Heart left ventricle (tissue), 16 donors: ENCODE measurements at regions not wholly inside any gene's neighbourhood (a gene's known extent, or its start where the extent isn't known, plus 50 kb on each side); places are given as distances from the start of the nearest gene placed in this dataset.

Experiments used
- ATAC-seq, 4 donors: fragments of 200-7000 bp; cut with Tn5 transposase; one replicate each; pipeline ENCODE4 v1.9.1; 2020 to 2022; ENCODE audit warnings: moderate library complexity in 4 of 4, mild to moderate bottlenecking in 3 of 4, moderate number of reproducible peaks in 1 of 4
- DNase-seq, 5 donors: peaks; one replicate each; pipeline ENCODE4 v3.0.0-alpha.2; 2020
- H3K27ac ChIP-seq, 12 donors: fragments of 200-600 bp; sonication (generic) in 4 of 12; one replicate each; pipeline versions ENCODE4 v1.5.0 to v1.8.0; 2016 to 2022; ENCODE audit warnings: mild to moderate bottlenecking in 2 of 12
- H3K27me3 ChIP-seq, 9 donors: fragments of 200-600 bp; sonication (generic) in 2 of 9; one replicate each; pipeline versions ENCODE4 v1.5.1 to v1.8.0; 2016 to 2022; ENCODE audit warnings: mild to moderate bottlenecking in 3 of 9
- H3K36me3 ChIP-seq, 9 donors: fragments of 200-600 bp; sonication (generic) in 2 of 9; one replicate each; pipeline versions ENCODE4 v1.5.0 to v1.8.0; 2018 to 2022; ENCODE audit warnings: mild to moderate bottlenecking in 2 of 9
- H3K4me1 ChIP-seq, 12 donors: fragments of 200-600 bp; sonication (generic) in 4 of 12; one replicate each; pipeline versions ENCODE4 v1.5.0 to v1.8.0; 2016 to 2022; ENCODE audit warnings: mild to moderate bottlenecking in 3 of 12
- H3K4me3 ChIP-seq, 12 donors: fragments of 200-600 bp; sonication (generic) in 4 of 12; one replicate each; pipeline versions ENCODE4 v1.5.0 to v1.8.0; 2017 to 2022; ENCODE audit warnings: mild to moderate bottlenecking in 9 of 12, moderate library complexity in 4 of 12
- H3K9me3 ChIP-seq, 12 donors: fragments of 200-600 bp; sonication (generic) in 4 of 12; one replicate each; pipeline versions ENCODE4 v1.5.0 to v1.8.0; 2016 to 2022; ENCODE audit warnings: mild to moderate bottlenecking in 1 of 12
- CTCF ChIP-seq, 12 donors: fragments of 200-600 bp; sonication (generic) in 4 of 12; IDR thresholded peaks; one replicate each; pipeline versions ENCODE4 v1.5.0 to v1.8.0; 2018 to 2022; ENCODE audit warnings: antibody characterized with exemption in 12 of 12, mild to moderate bottlenecking in 5 of 12
- POLR2A ChIP-seq, 2 donors: fragments of 450-650 bp; IDR thresholded peaks; one replicate each; pipeline ENCODE4 v1.6.1; 2017; ENCODE audit warnings: antibody characterized with exemption in 2 of 2, mild to moderate bottlenecking in 2 of 2, moderate library complexity in 2 of 2
- WGBS, 4 donors: extraction: QIAGEN DNeasy Blood & Tissue Kit in 2 of 4; methylation state at CpG; one replicate each; pipeline versions ENCODE4 v1.1.5 to v1.1.7; 2013 to 2018; 5-methylcytosine and 5-hydroxymethylcytosine counted together
- intact Hi-C, 10 donors: fragments of 100-400 bp; cut with DNase I; formaldehyde crosslinking; loops; one replicate each; pipeline versions ENCODE4 v1.11.1 to v1.14.2; 2022
- donor health status: ischemic (EF 13 %, LVEDD 7.1; RV severe dilation, severe dysfunction).
- donor health status: healthy with polysubstance abuse.
- donor health status: DM: no; HTN: yes; CAD: no.
- donor health status: DM: no; HTN: no; CAD: no.
- donor health status: ischemic (EF 25% LVEDD 6.9; RV normal size, moderate dysfunction).
- donor health status: ischemic (EF 25% LVEDD 5.7; RV mildly dilated, moderate dysfunction).
- donor health status: healthy.
- donor health status: DM: yes; HTN: yes; CAD: no.
- donor health status: ischemic (EF 35%, LVEDD 5.7; RV mildly dilated, moderate dysfunction).
- donor health status: nonischemic (EF 11% LVEDD 7.7; RV severe dilation, severe dysfunction).
- donor health status: DM: yes; HTN: yes; CAD: no.
- donor health status: PGD.
- donor health status: ischemic (EF 29% LVEDD 5.4; RV normal size, mild dysfunction).
- donor health status: nonischemic (EF 23%, LVEDD 6.1; RV moderate dilation, normal function).

- Histone ChIP-seq H3K27me3 (no peaks in the 10 kb centered on the region), H3K4me3 (no peak overlapping the region), H3K27ac (no peak overlapping the region), H3K36me3 (no peaks in the 10 kb centered on the region), H3K4me1 (no peaks in the 10 kb centered on the region), H3K9me3 (no peaks in the 10 kb centered on the region)
- 42 to 63% (median 46%) methylated on average over 4 of the region's 4 CpGs for WGBS, 4 donors
- TF ChIP-seq CTCF (IDR thresholded peaks at IDR 0.05), result no peak
- TF ChIP-seq POLR2A (IDR thresholded peaks at IDR 0.05), result no peak
- no peak for DNase-seq
- intact Hi-C loops, result no loop called here
- no peak for ATAC-seq
These were observed 706.0 kb upstream of the ZP4 start for GRCh38 chr1:238596703-238597102.

DNA sequence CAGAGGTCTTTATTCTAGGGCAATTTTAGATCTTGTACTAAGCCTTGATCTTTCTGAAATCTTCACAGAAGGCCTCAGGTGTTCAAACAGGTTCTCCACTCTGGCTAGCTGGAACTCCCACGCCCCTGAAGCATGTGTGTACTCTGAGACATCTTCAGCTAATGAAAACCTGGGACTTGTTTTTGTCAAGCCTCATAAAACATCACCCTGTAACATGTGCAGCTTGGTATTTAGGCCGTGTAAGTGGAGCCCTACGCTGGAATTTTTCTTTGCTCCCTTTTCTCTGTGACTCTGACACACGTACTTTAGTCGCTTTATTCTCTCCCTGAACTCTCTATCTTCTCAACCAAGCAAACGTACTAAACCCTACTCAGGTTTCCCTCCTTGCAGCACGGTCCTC lies 701.9 kb upstream of the ZP4 start:
- no peak overlapping the region for H3K4me3 ChIP-seq
- no peak overlapping the region for H3K27ac ChIP-seq
- H3K9me3 ChIP-seq, result no peaks in the 10 kb centered on the region
- TF ChIP-seq POLR2A (IDR thresholded peaks at IDR 0.05), result no peak
- no peak for TF ChIP-seq CTCF (IDR thresholded peaks at IDR 0.05)
- intact Hi-C loops, result no loop called here
- no peak for ATAC-seq
- WGBS, 4 donors, result 70 to 77% (median 75%) methylated on average over 7 of the region's 7 CpGs
- no peaks in the 10 kb centered on the region for H3K27me3 ChIP-seq
- no peaks in the 10 kb centered on the region for H3K4me1 ChIP-seq
- no peaks in the 10 kb centered on the region for H3K36me3 ChIP-seq
- DNase-seq, result no peak

DNA sequence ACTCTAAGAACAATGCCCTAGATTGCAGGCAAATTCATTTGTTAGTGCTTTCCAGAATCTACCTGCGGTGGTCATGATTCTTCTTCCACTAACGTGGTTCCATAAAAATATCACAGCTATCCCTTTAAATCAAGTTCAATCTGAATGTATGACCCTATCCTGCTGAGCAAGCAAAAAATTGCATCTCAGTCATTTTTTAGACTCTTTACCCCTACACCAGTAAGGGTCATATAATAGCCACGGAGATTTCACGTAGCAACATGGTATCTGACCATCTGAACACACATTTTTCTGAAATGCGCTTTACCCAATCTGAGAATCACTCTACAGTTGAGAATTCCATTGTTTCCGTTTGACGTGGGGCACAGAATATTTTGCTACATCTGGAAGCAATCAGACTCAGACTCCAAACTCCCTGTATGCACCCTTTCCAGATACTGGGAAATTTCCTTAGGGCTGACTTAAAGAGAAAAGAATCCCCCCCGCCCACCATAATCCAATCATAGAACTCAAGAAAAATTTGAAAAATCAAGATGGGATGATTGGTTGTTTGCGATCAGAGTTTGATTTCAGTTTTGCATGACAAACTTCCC lies 699.2 kb upstream of the ZP4 start:
- WGBS, 4 donors, result 65 to 75% (median 68%) methylated on average over 9 of the region's 9 CpGs
- Histone ChIP-seq H3K9me3 (no peaks in the 10 kb centered on the region), H3K27me3 (no peaks in the 10 kb centered on the region), H3K27ac (no peak overlapping the region), H3K4me1 (no peaks in the 10 kb centered on the region), H3K4me3 (no peak overlapping the region), H3K36me3 (no peaks in the 10 kb centered on the region)
- no peak for ATAC-seq
- no peak for DNase-seq
- intact Hi-C loops, result no loop called here
- TF ChIP-seq CTCF (IDR thresholded peaks at IDR 0.05), result no peak
- TF ChIP-seq POLR2A (IDR thresholded peaks at IDR 0.05), result no peak

DNA sequence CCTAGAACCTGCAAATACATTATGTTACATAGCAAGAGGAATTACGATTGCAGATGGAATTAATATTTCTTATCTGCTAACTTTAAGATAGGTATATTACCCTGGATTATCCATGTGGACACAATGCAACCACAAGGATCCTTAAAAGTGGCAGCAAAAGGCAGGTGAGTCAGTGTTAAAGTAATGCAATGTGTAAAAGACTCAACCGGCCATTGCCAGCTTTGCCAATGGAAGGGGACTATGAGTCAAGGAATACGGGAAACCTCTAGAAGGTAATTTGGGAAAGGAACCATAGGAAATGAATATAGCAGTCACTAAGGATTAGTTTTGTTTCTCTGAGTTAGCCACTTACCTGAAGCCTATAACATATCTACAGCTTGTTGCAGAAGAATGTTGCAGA lies 692.1 kb upstream of the ZP4 start:
- no peak for ATAC-seq
- WGBS, 4 donors, result 77 to 90% (median 89%) methylated on average over 3 of the region's 3 CpGs

GRCh38 chr1:238581332-238581731 lies 690.6 kb upstream of the ZP4 start:
- DNase-seq (no peak), ATAC-seq (no peak)
- Histone ChIP-seq H3K9me3 (peaks cover 0 to 12% (median 4%) of the 10 kb centered on the region in 12 donors), H3K36me3 (no peaks in the 10 kb centered on the region), H3K4me1 (no peaks in the 10 kb centered on the region), H3K4me3 (no peak overlapping the region), H3K27me3 (no peaks in the 10 kb centered on the region), H3K27ac (no peak overlapping the region)
- intact Hi-C loops, result no loop called here
- WGBS, 4 donors, result 68 to 80% (median 78%) methylated on average over 2 of the region's 2 CpGs
- TF ChIP-seq POLR2A (IDR thresholded peaks at IDR 0.05) (no peak), CTCF (IDR thresholded peaks at IDR 0.05) (no peak)

More for the DNA sequence above, 692.1 kb upstream of the ZP4 start:
- H3K36me3 ChIP-seq, result no peaks in the 10 kb centered on the region
- H3K27me3 ChIP-seq, result no peaks in the 10 kb centered on the region
- no peak overlapping the region for H3K4me3 ChIP-seq
- no peak overlapping the region for H3K27ac ChIP-seq
- H3K4me1 ChIP-seq, result no peaks in the 10 kb centered on the region
- no peak for TF ChIP-seq POLR2A (IDR thresholded peaks at IDR 0.05)
- H3K9me3 ChIP-seq, result peaks cover 0 to 2% (median 0%) of the 10 kb centered on the region in 12 donors
- intact Hi-C loops, result no loop called here
- DNase-seq, result no peak
